ENCODE measurements at regions not wholly inside any gene's neighbourhood (a gene's known extent, or its start where the extent isn't known, plus 50 kb on each side); places are given as distances from the start of the nearest gene placed in this dataset.

GRCh38 chr1:5156416-5157120 is 502.2 kb downstream of the AJAP1 start:
- TF ChIP-seq NR2C2 (CRISPR knock-in tag; IDR thresholded peaks at IDR 0.05): no peak
- no peak for TF ChIP-seq USF1 (CRISPR knock-in tag; IDR thresholded peaks at IDR 0.05)
- no peak for TF ChIP-seq ZBTB21 (CRISPR knock-in tag; IDR thresholded peaks at IDR 0.05; ENCODE audit: borderline replicate concordance)
- TF ChIP-seq SOX15 (CRISPR knock-in tag; IDR thresholded peaks at IDR 0.05): no peak
- TF ChIP-seq PRRX2 (CRISPR knock-in tag; IDR thresholded peaks at IDR 0.05): no peak
- TF ChIP-seq, protein P1, sequence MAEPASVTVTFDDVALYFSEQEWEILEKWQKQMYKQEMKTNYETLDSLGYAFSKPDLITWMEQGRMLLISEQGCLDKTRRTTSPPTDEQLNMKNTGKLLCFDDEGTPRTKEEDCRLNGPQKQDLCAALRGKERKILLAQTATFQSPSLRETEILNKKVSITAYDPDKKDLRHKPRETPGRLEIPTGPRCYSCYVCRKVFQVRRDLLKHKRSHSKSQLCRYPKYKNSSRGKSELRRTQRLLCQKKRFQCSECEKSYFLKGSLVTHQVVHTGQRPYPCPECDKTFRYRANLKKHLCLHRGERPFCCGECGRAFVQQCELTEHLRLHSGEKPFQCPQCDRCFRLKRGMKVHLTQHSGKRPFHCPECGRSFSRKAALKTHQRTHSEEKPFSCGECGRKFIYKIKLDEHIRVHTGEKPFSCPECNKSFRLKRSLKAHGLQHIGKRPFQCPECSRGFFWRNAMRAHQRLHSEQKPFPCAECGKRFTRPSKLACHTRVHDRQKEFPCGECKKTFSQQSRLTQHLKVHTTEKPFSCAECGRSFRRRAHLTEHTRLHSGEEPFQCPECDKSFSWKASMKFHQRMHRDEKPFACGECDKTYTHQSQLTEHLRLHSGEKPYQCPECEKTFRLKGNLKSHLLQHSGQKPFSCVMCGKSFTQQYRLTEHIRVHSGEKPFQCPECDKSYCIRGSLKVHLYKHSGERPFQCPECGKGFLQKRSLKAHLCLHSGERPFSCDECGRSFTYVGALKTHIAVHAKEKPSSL (CRISPR knock-in tag; conservative IDR thresholded peaks at IDR 0.05): no peak
- TF ChIP-seq ZNF396 (CRISPR knock-in tag; IDR thresholded peaks at IDR 0.05; ENCODE audit: borderline replicate concordance): no peak
- TF ChIP-seq NFE2L1 (CRISPR knock-in tag; IDR thresholded peaks at IDR 0.05): no peak
- TF ChIP-seq TCF7 (CRISPR knock-in tag; IDR thresholded peaks at IDR 0.05; ENCODE audit: low read depth): no peak
- TF ChIP-seq, protein P2, sequence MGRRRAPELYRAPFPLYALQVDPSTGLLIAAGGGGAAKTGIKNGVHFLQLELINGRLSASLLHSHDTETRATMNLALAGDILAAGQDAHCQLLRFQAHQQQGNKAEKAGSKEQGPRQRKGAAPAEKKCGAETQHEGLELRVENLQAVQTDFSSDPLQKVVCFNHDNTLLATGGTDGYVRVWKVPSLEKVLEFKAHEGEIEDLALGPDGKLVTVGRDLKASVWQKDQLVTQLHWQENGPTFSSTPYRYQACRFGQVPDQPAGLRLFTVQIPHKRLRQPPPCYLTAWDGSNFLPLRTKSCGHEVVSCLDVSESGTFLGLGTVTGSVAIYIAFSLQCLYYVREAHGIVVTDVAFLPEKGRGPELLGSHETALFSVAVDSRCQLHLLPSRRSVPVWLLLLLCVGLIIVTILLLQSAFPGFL (CRISPR knock-in tag; IDR thresholded peaks at IDR 0.05; ENCODE audit: borderline replicate concordance): no peak
- TF ChIP-seq CTCF (IDR thresholded peaks at IDR 0.05): no peak
- TF ChIP-seq ATF3 (CRISPR knock-in tag; conservative IDR thresholded peaks at IDR 0.05): no peak
- ChIA-PET POLR2A (no interaction called here), CTCF (no interaction called here)
- no peak for DNase-seq (ENCODE audit: low spot score)
- no peak for ATAC-seq
- H3K27me3 Mint-ChIP-seq (ENCODE audit: low read depth): peaks cover 13% of the 10 kb centered on the region
- H3K36me3 Mint-ChIP-seq: peaks cover 82% of the 10 kb centered on the region
- H3K9me3 Mint-ChIP-seq: peaks cover 84% of the 10 kb centered on the region
- H3K4me3 Mint-ChIP-seq: no peak overlapping the region
- no peak overlapping the region for H3K27ac Mint-ChIP-seq
- H3K4me1 Mint-ChIP-seq: no peaks in the 10 kb centered on the region

DNA sequence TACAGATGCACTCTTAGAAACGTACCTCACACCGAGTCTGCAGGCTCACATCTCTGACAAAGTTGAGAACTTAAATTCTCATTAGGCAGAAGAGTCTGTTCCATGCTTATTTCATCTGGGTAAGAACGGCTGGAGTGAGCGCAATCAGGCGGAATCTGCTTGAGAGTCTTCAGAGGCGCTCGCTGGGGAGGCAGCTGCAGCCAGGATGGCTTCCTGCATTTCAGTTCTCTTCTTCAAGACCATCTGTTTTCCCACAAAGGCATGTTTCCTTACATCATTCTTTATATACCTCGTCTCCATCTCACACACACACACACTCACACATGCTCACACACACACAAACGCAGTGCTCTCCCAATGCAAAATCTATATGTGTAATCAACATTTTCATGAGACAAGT is 497.1 kb downstream of the AJAP1 start:
- Mint-ChIP-seq H3K4me1 (no peaks in the 10 kb centered on the region), H3K36me3 (peaks cover 86% of the 10 kb centered on the region), H3K27me3 (ENCODE audit: low read depth) (peaks cover 11% of the 10 kb centered on the region), H3K4me3 (no peak overlapping the region), H3K27ac (no peak overlapping the region), H3K9me3 (peaks cover 93% of the 10 kb centered on the region)
- POLR2A ChIA-PET: no interaction called here
- TF ChIP-seq SMAD3 (CRISPR knock-in tag; IDR thresholded peaks at IDR 0.05; ENCODE audit: borderline replicate concordance) (no peak), STAT6 (CRISPR knock-in tag; conservative IDR thresholded peaks at IDR 0.05; ENCODE audit: low read depth) (no peak), NFATC4 (CRISPR knock-in tag; IDR thresholded peaks at IDR 0.05) (no peak), ZNF232 (CRISPR knock-in tag; IDR thresholded peaks at IDR 0.05) (no peak), PRRX2 (CRISPR knock-in tag; IDR thresholded peaks at IDR 0.05) (no peak)
- no peak for DNase-seq (ENCODE audit: low spot score)
- no peak for ATAC-seq
- CTCF ChIA-PET: no interaction called here

Data from WTC11 (cell line).